GM21576 (cell line): ENCODE measurements at regions not wholly inside any gene's neighbourhood (a gene's known extent, or its start where the extent isn't known, plus 50 kb on each side); places are given as distances from the start of the nearest gene placed in this dataset.

Experiments used
- ATAC-seq: cut with Tn5 transposase; IDR thresholded peaks from one replicate; pipeline ENCODE4 v1.9.1; 2021; ENCODE audit warnings: mild to moderate bottlenecking, moderate library complexity; ENCODE audit not compliant: unreplicated experiment

DNA sequence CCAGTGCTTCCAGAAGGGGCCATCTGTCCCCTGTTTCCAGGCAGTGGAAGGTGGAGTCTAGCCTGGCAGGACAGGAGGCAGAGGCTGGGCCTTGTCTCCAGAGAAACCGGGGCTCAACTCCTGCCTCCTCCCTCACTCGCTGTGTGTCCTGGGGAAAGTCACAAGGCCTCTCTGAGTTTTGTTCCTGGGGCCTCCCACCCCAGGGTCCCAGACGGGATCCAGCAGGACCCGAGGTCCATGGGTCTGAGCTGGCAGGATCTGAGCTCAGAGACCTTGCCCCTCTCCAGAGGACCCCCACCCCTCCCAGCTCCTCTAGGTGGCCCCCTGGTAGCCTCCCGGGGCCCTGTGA is 72.2 kb upstream of the TAF1B start:
- no peak for ATAC-seq

DNA sequence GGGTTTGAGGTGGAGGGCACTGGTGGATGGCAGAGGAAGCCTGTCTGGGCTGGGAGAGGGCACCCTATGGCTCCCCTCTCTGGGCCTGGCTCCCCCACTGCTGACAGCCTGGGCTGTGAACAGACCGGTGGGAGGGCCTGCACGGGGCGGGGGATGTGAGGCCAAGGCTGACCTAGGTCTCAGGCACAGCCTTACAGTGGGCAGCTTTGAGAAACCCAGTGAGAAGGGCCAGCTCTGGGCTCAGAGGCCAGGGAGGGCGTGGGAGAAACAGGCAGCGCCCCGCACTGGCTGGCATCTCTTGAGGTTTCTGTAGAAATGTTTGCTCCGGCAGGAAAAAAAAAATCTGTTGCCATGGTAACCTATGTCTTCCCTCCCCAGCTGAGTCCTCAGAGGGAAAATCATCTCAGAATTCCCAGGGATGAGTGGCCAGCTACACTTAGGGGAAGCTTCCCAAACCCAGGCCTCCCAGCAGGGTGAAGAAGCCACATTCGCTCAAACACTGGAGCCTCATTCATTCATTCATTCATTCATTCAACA is 71.7 kb upstream of the TAF1B start:
- no peak for ATAC-seq

DNA sequence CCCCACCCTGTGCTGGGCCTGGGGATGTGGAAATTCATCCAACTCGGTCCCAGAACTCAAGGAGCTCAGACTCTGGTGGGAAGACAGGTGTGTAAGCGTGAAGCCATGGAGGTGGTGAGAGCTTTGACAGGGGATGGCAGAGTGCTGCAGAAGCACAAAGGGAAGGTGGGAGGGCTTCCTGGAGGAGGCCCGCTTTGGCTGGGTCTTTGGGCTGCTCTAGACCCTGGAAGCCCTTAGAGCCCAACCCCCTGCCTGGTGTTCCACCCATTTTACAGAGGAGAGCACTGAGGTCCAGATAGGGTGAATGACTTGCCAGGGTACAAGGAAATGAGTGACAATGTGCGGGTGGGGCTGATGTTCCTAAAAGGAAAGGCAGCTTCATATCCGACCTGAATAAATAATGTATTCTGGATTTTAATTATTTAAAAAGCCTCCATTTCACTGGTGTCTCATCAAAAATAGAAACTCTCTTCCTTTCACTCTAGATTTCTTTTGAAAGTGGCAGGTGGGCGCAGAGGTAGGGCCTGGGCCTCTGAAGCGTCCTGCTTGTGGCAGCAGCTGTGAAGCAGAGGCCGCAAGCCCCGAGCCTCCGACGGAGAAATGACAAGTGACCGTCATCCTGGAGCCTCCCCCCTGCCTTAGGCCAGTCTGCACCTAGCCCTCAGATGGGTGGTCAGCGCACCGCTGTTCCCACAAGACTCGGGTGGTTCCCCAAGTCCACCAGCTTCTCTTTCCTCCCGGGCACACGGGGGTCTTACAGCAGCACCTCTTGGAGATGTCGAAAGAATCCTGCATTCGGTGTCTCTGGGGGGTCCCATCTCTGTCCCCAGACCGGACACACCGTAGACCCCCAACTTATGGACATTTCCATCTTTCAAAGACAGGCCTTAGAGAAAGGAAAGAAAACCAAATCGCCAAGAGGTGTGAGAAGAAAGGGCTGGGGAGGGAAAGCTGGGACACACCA is 71.0 kb upstream of the TAF1B start:
- ATAC-seq = no peak

DNA sequence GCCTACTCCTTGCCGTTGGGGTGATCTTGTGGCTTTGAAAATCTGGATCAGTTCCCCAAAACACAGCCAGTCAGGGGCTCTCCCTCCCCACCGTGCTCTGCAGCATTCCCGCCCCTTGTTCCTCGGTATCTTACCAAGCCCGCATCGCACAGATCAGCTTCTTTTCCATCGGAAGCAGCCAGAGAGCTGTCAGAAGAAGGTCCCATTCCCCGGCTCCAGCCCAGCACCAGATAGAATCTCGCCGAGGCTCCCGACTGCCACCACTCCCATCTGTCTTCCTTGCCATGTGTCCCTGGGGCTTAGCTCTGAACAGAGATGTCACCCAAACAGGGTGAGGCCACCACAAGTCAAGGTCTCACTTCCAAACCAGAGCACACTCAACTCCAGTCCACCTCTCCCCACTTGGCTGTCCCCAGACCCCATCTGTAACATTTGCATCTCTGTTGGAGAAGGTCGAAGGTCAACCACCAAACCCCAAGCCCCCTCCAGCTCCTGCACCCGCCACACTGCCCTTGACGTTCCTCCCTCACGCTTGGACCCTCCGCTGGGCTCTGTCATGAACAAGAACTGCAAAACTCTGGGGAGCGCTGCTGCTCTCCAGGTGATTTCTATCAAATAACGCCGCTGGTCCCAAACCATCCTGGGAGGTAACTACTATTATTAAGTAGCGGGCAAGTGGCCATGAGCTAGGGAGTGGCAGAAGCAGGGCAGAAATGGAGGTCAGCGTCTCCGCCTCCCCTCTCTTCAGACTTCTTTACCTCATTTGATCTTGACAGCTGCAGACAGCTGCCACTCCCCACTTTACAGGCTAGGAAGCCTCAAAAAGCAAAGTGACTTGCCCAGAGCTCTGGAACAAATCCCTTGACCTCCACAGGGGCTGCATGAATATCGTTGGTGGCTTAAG is 70.0 kb upstream of the TAF1B start:
- ATAC-seq = no peak

DNA sequence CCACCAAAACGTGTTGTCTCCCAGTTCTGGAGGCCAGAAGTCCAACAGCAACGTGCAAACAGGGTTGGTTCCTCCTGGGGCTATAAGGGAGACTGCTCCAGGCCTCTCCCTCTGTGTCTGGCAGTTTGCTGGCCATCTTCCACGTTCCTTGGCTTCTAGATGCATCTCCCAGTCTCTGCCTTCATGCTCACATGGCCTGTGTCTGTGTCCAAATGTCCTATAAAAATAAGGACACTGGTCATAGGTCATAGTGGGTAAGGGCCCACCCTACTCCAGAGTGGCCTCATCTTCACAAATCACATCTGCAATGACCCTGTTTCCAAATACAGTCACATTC is 69.4 kb upstream of the TAF1B start:
- no peak for ATAC-seq

DNA sequence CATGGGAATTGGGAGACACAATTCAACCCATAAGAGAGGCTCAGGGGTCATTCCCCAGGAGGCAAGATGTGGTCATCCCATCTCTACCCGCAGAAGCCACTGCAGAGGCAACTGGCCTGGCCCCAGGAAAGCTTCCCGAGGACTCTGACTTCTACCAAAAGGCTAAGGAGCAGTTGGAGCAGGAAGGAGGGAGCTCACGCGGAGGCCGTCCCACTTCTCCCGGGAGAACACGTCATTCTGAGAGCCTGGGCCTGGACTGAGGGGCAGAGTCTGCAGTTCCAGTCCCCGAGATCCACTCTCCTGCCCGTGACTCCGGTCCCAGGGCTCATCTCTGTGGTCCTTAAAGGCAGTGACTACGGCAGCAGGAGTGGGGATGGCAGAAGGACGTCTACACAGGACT is 69.0 kb upstream of the TAF1B start:
- ATAC-seq = no peak

DNA sequence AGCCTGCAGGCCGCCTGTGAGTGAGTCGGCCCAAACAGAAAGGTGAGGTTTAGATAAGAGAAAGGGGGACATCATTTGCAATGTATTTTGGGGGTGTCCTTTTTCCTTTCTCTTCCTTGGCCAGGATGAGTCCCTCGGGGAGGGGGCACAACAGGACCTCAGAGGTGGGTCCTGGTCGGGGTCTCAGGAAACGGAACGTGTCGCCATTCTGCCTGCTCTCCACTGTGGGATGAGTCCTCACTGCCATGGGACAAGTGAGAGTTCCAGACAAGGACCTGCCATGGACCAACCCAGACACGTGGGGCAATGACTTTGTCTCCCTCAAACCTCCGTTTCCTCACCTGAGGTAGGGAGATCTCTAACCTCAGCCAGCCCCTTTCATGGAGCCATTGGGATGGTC is 67.9 kb upstream of the TAF1B start:
- no peak for ATAC-seq

DNA sequence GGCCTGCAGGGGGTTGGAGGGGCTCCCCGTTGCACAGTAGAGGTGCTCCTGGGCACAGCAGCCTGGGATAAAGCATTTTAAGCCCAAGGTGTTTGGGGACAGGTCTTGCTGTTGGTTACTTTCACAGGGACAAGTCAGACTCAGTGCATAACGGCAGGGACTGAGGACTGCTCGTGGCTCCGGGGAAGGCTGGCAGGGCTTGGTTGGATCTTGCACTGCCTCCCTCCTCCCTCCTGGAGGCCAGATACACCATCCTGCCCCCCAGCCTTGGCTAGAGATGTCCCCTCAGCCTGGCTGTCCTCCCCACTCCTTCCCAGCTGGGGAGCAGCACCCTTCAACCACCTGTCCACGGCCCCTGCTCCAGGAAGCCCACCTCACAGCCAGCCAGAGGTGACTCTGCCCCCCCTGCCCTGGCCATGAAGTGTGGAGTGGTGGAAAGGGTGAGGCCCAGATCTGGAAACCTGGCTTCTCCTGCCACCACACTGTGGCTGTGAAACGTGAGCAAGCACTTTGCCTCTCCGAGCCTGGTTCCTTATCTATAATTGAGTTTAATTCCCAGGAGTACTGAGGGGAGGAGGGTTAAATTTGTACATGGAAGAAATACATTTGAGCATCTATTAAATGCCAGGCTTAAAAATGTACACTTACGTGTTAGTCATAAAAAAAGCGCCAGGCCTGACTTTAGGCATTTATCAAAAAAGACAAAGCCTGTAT is 67.1 kb upstream of the TAF1B start:
- ATAC-seq = no peak

DNA sequence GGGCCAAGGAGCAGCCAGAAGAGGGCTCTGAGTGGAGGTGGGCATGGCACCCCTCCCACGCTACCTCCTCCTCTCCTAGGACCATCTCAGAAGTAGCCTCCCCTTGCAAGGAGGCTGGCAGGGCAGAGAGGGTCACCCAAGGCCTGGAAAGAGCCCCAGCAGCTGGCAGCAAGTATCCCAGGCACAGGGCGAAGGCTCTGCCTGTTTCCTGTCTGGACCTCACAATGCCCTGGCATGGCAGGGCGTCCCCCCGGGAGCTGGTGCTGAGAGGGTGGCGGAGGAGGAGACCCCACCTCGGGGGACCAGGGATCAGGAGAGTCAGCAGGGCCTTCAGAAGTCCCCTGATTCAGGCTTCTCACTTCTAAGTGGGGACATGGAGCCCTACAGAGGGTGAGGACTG is 66.2 kb upstream of the TAF1B start:
- no peak for ATAC-seq

DNA sequence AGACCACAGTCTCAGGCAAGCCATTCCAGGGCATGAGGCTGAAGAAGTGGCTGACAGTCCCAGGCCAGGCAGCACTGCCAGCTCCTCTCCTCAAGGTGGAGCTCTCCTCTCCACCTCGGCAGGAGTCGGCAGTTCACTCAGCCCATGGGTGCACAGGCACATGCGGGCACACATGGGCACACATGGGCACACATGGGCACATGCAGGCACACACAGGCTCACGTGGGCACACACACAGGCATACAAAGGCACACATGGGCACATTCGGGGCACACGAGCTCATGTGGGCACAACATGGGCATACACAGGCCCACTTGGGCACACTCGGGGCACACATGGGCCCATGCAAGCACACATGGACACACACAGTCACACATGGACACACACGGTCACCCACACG is 65.3 kb upstream of the TAF1B start:
- ATAC-seq = no peak

DNA sequence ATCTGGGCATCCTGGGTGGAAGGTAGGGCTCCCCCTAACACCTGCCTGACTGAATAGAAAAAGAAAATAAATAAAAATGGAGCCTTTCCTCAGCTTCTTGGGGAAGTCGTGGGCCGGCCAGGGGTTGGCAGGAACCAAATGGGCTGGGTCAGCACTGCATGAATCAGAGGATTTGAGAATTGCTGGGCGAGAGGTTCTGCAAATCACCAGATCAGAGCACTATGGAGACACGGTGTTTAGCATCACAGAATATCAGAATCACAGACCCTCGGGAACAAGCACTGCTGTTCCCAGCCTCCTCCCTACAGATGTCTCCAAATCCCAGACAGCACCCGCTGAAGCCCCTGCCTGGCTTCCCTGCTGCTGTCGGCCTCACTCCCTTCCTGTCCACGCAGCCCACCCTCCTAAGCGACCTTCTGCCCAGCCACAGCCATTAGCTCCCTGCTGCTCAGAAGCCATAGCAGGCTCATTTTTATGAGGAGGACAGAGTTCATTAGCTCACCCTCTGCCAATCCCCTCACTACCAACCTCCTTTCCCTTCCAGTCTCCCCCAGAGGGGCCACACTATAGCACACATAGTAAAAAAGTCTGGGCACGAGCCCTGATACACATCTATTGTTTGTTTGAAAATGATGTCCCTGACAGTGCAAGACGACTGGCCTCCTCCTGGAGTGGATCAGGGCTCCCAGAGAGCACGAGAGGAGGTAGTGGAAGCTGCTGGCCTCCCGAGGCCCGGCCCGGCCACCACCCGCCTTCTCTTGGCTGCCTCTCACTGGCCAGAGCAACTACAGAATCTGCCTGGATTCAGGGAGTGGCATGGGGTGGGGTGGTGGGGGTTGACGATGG is 64.6 kb upstream of the TAF1B start:
- no peak for ATAC-seq

DNA sequence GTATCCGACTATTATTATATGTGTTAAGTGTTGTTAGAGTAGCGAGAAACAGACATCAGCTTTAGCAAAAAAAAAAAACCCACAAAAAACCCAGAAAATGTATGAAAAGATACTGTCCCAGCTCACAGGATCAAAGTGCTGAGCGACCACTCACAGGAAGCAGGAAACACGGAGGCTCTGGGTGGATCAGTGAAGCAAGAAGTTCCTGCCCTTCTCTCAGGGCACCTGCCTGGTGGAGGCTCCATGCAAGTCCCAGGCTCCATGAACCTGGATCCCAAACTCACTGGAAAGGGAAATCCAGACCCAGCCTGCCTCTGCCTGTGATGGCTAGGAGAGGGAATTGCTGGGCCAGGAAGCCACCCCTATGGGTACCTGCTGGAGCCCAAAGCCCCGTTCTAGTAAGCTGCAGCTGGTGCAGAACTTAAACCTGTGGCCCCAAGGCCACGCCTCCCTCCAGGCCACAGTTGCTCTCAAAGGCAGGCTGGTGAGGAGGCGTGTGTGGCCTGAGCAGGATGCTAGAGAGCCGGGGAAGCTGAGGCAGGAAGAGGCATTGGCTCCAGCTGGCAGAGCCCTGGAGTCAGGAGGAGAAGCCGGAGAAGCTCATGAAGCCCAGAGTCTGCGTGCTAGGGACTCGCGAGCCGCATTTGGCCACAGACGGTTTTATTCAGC is 63.5 kb upstream of the TAF1B start:
- ATAC-seq = no peak

DNA sequence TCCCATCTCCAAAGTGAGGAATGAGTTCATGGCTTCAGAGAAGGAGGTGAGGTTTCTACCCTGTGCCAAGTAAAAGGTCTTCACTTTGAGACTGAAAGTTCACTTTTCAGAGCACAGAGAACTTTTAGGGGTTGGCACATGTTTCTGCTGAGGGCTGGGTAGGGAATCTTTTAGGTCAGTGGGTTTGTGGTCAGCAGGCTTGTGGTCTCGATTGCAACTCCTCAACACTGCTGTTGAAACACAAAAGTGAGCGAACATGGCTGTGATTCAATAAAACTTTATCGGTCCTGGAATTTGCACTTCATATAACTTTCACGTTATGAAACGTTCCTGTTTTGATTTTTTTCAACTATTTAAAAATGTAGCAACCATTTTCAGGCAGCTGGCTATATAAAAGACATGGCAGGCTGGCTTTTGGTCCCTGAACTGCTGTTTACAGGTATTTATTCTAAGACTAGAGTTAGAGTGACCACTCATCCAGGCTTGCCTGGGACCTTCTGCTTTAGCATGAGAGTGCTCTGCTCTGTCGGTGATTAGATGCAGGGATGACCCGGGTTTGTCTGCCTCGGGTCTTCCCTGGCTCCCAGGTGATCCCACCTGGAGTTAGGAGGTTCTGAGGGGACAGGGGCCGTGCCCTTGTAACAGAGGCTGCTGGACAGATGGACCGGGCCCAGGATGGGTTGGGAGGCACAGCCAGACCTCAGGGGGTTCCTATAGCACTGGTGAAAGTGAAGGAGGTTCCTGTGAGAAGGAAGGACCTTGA is 62.7 kb upstream of the TAF1B start:
- ATAC-seq = no peak

DNA sequence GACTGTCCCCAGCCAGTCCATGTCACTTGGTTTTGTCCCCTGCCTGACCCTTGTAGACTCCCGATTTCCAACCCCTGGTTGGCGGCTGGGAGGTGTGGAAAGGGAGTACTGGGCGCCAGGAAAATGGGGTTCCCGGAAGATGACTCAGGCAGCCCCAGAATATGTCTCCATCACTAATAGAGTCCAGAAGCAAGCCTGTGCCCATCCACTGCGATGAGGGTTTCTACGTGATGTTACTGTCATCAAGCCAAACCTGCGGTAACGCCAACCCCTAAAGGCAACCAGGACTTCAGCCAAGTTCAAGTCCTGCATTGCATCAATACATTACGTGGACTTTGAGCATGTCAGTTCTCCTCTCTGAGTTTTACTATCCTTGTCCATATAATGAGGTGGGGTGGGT is 62.0 kb upstream of the TAF1B start:
- ATAC-seq = no peak

DNA sequence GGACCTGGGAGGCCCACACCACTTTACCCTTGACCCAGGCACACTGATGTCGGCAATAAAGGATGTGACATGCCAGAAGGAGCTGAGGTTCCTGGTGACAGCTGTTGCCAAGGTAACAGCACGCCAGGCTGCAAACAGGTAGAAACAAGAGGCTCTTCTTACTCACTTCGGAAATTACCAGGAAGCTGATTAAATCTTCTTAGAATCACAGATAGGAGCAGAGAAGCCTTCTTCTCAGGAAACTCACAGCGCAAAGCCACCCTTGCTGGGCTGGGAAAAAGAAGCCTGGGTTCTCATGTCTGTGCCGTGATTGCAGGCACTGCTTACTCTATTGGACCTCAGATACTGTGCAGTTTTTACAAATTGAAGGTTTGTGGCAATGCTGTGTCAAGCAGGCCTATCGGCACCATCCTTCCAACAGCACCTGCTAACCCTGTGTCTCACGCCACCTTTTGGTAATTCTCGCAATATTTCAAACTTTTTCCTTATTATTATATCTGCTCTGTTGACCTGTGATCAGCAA is 61.0 kb upstream of the TAF1B start:
- ATAC-seq = no peak

DNA sequence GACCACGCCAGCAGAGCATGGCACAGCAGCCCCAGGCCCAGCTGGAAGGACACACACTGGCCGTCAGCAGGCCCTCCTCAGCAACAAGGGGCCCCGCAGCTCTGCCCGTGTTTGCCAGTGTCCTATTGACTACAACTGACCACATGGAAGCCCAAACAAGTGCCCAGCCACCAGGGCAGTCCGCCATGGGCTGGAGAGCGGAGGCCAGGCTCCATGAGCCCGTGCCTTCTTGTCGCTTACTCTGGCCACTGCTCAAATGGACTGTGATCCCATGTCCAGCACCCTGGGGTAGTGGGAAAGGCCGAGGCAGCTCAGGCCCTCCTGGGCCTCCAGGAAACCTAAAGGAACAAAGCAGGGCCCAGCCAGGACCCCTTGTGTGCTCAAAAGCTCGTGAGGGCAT is 53.9 kb upstream of the TAF1B start:
- no peak for ATAC-seq

DNA sequence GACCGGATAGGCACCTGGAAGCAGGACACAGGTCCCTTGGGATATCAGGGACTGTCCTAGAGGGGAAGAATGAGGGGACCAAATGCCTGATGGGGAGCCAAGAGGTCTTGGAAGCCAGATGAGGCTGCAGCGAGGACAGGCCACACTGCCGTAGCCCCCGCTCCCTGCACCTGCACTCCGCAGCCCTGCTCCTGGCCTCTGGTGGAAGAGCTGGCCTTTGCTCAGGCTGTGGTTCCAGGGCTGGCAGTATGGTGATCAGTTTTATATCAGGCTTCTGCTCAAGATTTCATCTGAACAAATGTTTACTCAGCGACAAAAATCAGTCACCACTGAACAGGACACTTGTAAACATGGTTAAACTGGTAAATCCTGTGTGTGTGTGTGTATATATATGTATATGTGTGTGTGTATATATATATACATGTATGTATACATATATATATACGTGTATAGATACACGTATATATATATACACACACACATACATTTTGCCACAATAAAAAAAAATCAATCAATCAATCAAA is 52.5 kb upstream of the TAF1B start:
- ATAC-seq = no peak

DNA sequence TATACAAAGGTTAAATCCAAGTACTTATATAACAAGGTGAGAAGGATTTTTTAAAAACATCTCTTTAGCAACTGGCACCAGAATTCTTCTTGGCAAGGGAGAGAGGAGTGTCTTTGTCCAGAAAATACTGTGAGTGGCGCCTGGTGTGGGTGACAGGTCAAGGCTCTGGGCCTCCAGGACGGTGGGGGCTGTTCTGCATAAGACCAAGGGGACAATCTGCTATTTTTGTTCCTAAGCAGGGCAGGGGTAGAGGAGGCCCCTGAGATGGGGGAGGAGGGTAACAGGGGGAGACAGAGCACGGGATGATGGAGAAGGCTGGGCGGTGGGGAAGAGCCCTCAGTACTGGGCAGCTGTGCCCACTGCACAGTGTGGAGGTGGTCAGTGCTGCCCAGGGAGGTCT is 51.6 kb upstream of the TAF1B start:
- no peak for ATAC-seq
